Spinal cord (tissue), 9 donors: ENCODE measurements at regions not wholly inside any gene's neighbourhood (a gene's known extent, or its start where the extent isn't known, plus 50 kb on each side); places are given as distances from the start of the nearest gene placed in this dataset.

ENCODE experiments used
- DNase-seq, 6 donors: peaks; one replicate each; pipeline versions ENCODE4 v3.0.0 to v3.0.0-alpha.2; 2013 to 2015; ENCODE audit warnings: low spot score in 6 of 6, low read depth in 4 of 6
- H3K27ac ChIP-seq: one replicate; pipeline ENCODE4 v1.5.1; 2013; ENCODE audit warnings: low read depth, low read length, control low read depth
- H3K27me3 ChIP-seq: one replicate; pipeline ENCODE4 v1.6.1; 2013; ENCODE audit warnings: low read length; ENCODE audit not compliant: control insufficient read depth, insufficient read depth
- H3K36me3 ChIP-seq: one replicate; pipeline ENCODE4 v1.6.1; 2013; ENCODE audit warnings: low read length; ENCODE audit not compliant: control insufficient read depth, insufficient read depth
- H3K4me1 ChIP-seq: one replicate; pipeline ENCODE4 v1.6.1; 2013; ENCODE audit warnings: low read length; ENCODE audit not compliant: control insufficient read depth, insufficient read depth
- H3K4me3 ChIP-seq: one replicate; pipeline ENCODE4 v1.5.1; 2013; ENCODE audit warnings: low read depth, low read length, control low read depth
- H3K9me3 ChIP-seq: one replicate; pipeline ENCODE4 v1.6.1; 2013; ENCODE audit warnings: low read length; ENCODE audit not compliant: control insufficient read depth, insufficient read depth
- WGBS: methylation state at CpG from one replicate; pipeline ENCODE4 v1.1.5; 2013; ENCODE audit warnings: missing lambda C conversion rate; ENCODE audit not compliant: insufficient coverage; 5-methylcytosine and 5-hydroxymethylcytosine counted together
- donor health status: healthy.

DNA sequence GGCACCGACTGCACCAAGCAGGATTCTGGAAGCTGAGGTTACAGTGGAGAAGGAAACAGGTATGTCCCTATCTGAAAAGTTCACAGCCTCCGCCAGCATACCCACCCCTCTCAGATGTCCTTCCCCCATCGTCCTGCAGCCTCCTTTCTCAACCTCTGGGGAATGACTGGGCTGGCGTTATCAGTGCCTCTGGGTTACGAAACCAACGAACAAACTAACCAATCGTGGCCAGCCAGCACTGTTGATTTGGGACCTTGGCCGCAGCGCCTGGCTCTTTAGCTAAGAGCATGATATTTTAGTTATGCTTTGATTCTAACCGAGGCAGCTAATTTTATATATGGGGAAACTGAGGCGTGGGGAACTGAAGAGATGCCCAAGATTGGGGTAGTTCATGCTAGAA, 233.0 kb downstream of the TFCP2L1 start:
- Histone ChIP-seq H3K36me3 (no peaks in the 10 kb centered on the region), H3K27ac (no peak overlapping the region), H3K27me3 (no peaks in the 10 kb centered on the region), H3K9me3 (no peaks in the 10 kb centered on the region), H3K4me3 (no peak overlapping the region), H3K4me1 (peaks cover 7% of the 10 kb centered on the region)
- 90% methylated on average over 3 of the region's 11 CpGs for WGBS
- no peak for DNase-seq

GRCh38 chr2:121052521-121052920, 232.5 kb downstream of the TFCP2L1 start:
- no peaks in the 10 kb centered on the region for H3K27me3 ChIP-seq
- WGBS = 82% methylated on average over 5 of the region's 6 CpGs

GRCh38 chr2:121055088-121055487, 229.9 kb downstream of the TFCP2L1 start:
- H3K4me3 ChIP-seq = no peak overlapping the region
- WGBS = 90% methylated on average over 2 of the region's 5 CpGs
- no peak for DNase-seq
- no peaks in the 10 kb centered on the region for H3K27me3 ChIP-seq
- no peak overlapping the region for H3K27ac ChIP-seq
- H3K36me3 ChIP-seq = no peaks in the 10 kb centered on the region
- no peaks in the 10 kb centered on the region for H3K9me3 ChIP-seq
- no peaks in the 10 kb centered on the region for H3K4me1 ChIP-seq

More at GRCh38 chr2:121052521-121052920, 232.5 kb downstream of the TFCP2L1 start:
- no peaks in the 10 kb centered on the region for H3K36me3 ChIP-seq
- no peaks in the 10 kb centered on the region for H3K9me3 ChIP-seq
- peaks cover 3% of the 10 kb centered on the region for H3K4me1 ChIP-seq
- H3K27ac ChIP-seq = no peak overlapping the region
- no peak for DNase-seq
- H3K4me3 ChIP-seq = no peak overlapping the region

GRCh38 chr2:121055501-121055900, 229.5 kb downstream of the TFCP2L1 start:
- no peak for DNase-seq
- 75% methylated on average over 4 of the region's 4 CpGs for WGBS

GRCh38 chr2:121058852-121059558, 226.0 kb downstream of the TFCP2L1 start:
- H3K4me3 ChIP-seq = no peak overlapping the region
- no peaks in the 10 kb centered on the region for H3K4me1 ChIP-seq
- no peaks in the 10 kb centered on the region for H3K27me3 ChIP-seq
- no peak overlapping the region for H3K27ac ChIP-seq
- H3K36me3 ChIP-seq = no peaks in the 10 kb centered on the region
- DNase-seq = peak in 1 of 6 donors; percentile 61
- 57% methylated on average over 2 of the region's 15 CpGs for WGBS
- no peaks in the 10 kb centered on the region for H3K9me3 ChIP-seq

More at GRCh38 chr2:121055501-121055900, 229.5 kb downstream of the TFCP2L1 start:
- no peaks in the 10 kb centered on the region for H3K27me3 ChIP-seq
- no peaks in the 10 kb centered on the region for H3K4me1 ChIP-seq
- no peaks in the 10 kb centered on the region for H3K9me3 ChIP-seq
- H3K27ac ChIP-seq = no peak overlapping the region
- H3K4me3 ChIP-seq = no peak overlapping the region
- no peaks in the 10 kb centered on the region for H3K36me3 ChIP-seq

DNA sequence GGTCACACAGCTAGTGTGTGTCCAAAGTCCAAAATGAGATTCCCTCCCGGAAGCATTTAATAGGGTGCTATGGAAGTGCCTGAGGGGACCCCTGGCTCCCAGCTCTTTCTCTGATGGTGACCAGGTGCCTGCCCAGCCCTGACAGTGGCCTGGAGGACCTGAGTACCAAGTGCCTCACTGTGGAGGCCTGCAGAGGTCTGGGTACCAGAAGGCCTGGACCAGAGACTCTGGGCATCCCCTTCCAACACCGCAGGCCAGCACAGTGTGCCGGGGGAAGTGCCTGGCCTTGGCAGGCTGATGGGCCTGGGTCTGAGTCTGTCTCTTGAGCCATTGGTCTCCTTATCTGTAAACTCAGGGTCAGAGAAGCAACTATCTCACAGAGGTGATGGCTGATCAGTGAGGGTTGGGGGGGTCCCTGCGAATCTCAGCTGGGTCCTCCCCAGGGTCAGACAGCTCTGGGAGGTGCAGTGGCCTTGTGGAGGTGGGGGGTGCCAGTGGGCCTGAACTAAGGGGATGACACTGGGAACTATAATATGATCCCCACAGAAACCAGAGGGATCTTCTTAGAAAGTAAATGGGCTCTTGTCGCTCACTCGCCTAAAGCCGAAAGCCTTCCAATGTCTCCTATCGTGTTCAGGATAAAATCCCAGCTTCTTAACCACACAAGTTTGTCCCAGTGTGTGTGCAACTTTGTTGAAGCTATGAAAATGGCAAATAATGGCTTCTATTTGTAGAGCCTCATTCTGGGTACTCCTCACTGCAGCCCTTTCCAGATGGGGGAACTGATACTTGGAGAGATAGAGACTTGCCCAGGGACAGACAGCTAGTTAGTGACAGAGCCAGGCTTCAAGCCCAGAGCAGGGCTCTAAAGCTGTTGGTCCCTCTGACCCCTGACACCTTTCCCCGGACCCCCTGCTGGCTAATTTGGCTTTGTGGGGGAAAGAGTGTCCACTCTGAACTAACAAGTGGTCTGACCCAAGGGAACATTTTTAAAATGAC, 225.1 kb downstream of the TFCP2L1 start:
- no peak for DNase-seq
- Histone ChIP-seq H3K36me3 (no peaks in the 10 kb centered on the region), H3K4me3 (no peak overlapping the region), H3K4me1 (no peaks in the 10 kb centered on the region), H3K27ac (no peak overlapping the region), H3K9me3 (no peaks in the 10 kb centered on the region), H3K27me3 (no peaks in the 10 kb centered on the region)
- 85% methylated on average over 4 of the region's 9 CpGs for WGBS

DNA sequence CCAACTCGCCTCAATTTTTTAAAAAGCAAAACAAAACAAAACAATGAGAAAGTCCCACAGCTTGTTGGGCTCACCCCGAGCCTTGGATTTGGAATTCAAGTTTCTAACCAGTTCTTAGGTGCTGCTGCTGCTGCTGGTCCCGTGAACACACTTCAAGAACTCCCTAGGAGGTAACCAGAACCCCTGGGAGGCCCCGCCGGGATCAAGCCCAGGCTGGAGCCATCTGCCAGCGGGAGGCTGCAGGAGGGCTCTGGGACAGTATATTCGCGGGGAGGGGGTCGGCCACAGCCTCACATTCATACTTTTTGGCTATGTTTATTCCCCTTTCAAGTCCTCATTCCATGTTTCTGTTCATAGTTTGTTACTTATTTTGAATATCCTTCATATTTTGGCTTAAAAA, 223.4 kb downstream of the TFCP2L1 start:
- no peaks in the 10 kb centered on the region for H3K4me1 ChIP-seq
- no peaks in the 10 kb centered on the region for H3K36me3 ChIP-seq
- no peak for DNase-seq
- H3K4me3 ChIP-seq = no peak overlapping the region
- WGBS = 65% methylated on average over 4 of the region's 9 CpGs
- H3K27me3 ChIP-seq = no peaks in the 10 kb centered on the region
- H3K9me3 ChIP-seq = no peaks in the 10 kb centered on the region
- H3K27ac ChIP-seq = no peak overlapping the region

- WGBS = 67% methylated on average over 2 of the region's 3 CpGs
- Histone ChIP-seq H3K4me1 (no peaks in the 10 kb centered on the region), H3K4me3 (no peak overlapping the region), H3K9me3 (no peaks in the 10 kb centered on the region), H3K27ac (no peak overlapping the region), H3K27me3 (no peaks in the 10 kb centered on the region), H3K36me3 (no peaks in the 10 kb centered on the region)
- no peak for DNase-seq
These were observed 221.5 kb downstream of the TFCP2L1 start for GRCh38 chr2:121063471-121063870.

DNA sequence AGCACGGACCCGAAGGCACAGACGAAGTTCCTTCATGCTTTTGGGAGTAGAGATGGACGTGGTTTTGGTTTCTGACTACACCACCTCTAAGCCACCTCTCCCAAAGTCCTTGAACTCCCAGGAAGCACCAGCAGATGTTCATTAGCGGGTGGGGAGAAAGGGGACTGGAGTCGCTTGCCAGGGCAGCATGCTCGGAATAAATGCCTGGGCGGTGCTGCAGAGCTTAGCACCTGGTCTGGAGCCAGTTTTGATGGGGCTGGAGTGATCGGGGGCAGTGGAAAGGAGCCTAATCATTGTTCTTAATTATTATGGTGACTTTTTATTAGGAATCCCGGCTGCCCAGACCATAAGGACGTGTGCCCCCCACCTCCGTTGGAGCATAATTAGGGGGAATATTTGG, 220.8 kb downstream of the TFCP2L1 start:
- Histone ChIP-seq H3K27me3 (no peaks in the 10 kb centered on the region), H3K36me3 (no peaks in the 10 kb centered on the region), H3K27ac (no peak overlapping the region), H3K9me3 (no peaks in the 10 kb centered on the region), H3K4me3 (no peak overlapping the region), H3K4me1 (no peaks in the 10 kb centered on the region)
- WGBS = 67% methylated on average over 6 of the region's 12 CpGs
- DNase-seq = no peak
